GM19395 (cell line): ENCODE measurements at regions not wholly inside any gene's neighbourhood (a gene's known extent, or its start where the extent isn't known, plus 50 kb on each side); places are given as distances from the start of the nearest gene placed in this dataset.

Experiments
- ATAC-seq: cut with Tn5 transposase; IDR thresholded peaks from one replicate; pipeline ENCODE4 v1.9.1; 2021; ENCODE audit warnings: mild to moderate bottlenecking, moderate library complexity; ENCODE audit not compliant: unreplicated experiment

DNA sequence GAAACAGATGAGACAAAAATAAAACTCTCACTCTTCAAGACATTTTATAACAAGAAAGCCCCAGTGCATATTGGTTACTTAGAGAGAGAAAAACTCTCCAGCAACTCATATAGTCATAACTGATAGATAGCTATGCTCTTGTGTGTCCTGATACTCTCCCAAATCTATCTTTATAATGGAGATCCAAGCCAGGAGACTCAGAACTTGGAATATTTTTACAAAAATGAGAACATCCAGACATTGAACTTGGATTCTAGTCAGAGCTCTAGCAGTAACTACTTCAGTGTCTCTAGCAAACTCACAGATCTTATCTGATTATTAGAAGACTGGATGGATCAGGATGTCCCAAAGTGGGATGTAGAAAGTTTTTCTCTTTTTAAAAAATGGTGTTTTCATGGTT lies 412.7 kb upstream of the BRINP1 start:
- no peak for ATAC-seq

DNA sequence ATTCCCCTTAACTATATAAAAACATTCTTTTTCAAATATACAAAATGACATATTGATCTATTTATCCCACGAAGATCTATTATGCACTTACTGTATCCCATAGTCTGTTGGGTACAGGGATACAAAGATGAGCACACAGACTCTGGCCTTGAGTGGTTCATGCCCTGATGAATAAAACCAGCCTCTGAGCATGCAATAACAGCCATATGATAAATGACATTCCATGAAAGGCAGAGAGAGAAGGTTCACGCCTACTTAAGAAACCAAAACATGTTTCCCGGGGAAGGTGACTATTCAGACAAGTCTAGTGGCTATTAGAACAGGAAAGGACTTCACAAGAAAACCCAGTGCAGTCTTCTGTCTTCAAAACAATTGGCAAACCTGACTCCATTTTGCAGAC lies 406.2 kb upstream of the BRINP1 start:
- ATAC-seq: no peak

DNA sequence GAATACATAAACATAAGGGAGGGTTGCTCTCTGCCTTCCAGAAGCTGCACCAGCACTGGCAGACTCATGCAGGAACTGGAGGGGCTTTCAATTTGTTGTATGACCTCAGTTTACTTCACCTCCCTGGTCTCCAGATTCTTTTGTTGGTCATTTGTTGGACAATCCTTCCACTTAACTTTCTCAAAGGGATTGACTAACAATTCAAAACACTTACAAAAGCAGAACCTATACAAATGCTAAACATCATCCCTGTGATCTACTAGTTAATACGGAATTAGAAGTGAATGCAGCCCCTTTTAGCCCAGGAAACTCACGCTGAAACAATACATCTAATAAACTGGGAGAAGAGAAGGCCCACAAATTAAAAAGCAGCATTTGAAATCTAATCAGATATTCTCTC lies 404.6 kb upstream of the BRINP1 start:
- no peak for ATAC-seq

GRCh38 chr9:119771341-119771740 lies 402.1 kb upstream of the BRINP1 start:
- no peak for ATAC-seq

GRCh38 chr9:119768266-119768665 lies 399.0 kb upstream of the BRINP1 start:
- ATAC-seq: no peak

DNA sequence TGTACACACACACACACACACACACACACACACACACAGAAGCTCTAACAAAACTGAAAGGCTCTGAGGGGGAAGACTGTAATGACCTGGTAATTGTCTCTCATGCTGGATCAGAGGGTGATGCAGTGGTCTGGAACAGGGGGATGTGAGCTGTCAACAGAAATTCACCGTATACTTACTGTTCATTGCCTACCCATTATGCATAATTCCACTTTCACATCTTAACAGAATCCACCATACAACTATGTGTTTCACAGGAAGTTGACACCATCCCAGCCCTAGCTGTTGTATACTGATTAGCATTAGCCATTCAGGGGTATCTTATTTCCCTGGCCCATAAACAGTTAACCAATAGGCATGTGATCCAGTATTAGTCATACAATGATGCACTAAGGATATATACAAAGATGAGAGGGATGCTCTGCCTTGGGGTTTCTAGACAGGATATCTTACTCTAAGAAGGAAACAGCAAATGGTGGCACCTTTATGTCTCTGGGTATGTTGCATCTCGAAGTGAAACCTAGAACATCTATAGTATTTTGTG lies 396.5 kb upstream of the BRINP1 start:
- no peak for ATAC-seq

- no peak for ATAC-seq
Measured at GRCh38 chr9:119763260-119763659, 394.0 kb upstream of the BRINP1 start.

DNA sequence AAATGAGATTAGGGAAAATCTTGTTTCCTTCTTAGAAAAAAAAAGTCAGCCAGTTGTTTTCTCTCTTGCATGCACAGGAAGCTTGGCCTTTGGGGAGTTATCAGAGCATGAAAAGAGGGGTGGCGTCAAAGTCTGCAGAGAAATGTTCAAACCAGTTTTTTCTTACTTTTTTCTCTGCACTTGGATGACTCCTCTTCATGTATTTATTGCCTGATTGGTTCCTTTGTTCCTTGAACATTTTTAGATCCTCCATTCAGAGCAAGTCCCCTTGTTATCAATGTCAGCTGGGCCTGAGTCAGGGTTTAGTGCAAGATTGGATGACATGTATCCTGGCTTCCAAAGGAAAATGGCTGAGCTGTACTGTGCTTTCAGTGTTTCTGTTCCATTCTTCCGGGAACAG lies 392.6 kb upstream of the BRINP1 start:
- no peak for ATAC-seq

DNA sequence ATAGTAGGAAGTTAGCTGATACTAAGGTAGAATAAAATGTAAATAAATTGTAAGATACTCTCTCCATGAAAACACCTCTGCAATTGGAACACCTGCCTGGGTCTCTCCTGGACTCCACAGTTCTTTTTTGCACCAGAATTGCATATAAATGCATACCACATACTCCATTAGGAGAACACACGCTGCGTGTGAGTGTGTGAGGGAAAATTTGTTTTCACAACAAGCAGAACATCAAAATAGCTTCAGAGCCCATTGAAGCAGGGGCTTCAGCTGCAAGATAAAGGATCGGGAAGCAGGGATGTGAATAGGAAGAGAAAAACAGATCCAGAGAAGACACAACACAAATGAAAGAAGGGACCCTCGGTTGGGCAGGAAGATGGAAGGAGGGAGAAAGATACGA lies 389.8 kb upstream of the BRINP1 start:
- no peak for ATAC-seq

DNA sequence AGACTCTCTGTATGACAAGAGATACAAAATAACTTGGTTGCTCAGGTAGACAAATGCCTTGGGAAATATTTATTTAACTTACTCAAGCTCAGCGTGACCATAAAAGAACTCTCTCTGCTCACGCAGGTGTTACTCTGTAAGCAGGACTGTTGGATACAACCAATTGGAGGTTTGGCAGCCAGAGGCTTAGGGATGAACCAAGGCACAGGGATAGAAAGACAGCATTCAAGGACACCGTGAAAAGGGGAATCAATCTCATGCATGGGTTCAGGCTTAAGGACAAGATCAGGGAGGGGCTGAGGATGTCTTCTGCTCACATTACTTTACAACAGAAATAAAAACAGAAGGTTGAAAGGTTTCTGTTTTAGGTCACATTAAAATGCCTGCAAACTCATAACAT lies 389.0 kb upstream of the BRINP1 start:
- no peak for ATAC-seq

- ATAC-seq: no peak
Measured at GRCh38 chr9:119739476-119739875, 370.2 kb upstream of the BRINP1 start.

- ATAC-seq: peak; percentile 100
Measured at GRCh38 chr9:119736491-119737454, 367.5 kb upstream of the BRINP1 start.

- ATAC-seq: no peak
Measured at GRCh38 chr9:119727988-119728387, 358.8 kb upstream of the BRINP1 start.

DNA sequence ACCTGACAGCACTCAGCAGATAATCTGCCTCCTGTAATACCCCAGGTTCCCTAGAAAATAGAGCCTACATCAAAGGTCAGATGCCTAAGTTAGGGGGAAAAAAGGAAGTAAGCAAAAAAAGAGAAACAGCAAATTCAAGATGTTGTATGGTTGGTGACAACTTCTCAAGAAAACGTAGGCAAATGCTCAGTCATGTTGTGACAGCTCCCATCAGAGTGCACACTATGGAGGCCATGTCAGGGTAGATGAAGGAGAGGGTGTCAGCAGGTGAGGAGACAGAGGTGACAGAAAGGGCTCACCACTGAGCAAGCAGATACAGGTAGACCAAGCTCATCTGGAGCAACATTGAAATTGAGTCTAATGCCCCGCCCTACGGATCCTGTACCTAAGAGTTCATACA lies 356.8 kb upstream of the BRINP1 start:
- ATAC-seq: no peak

- no peak for ATAC-seq
Measured at GRCh38 chr9:119722384-119722783, 353.1 kb upstream of the BRINP1 start.

- ATAC-seq: no peak
Measured at GRCh38 chr9:119712325-119712724, 343.1 kb upstream of the BRINP1 start.

DNA sequence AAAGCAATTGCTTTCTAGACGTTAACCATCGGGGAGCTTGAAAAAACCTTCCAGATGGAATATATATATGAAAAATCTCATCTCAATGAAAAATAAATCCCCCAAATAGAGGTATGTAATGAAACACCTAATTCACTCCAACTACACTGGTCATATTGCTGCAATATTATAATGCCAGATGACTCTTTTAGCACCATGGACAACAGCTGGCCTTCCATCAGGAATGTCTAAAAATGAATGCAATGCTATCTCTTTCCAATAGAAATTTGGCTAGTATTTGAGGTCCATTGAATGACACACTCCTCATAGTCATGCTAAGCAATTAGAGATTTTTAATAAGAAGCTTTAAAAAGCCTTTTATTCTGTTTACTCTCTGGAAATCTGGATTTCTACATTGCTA lies 340.2 kb upstream of the BRINP1 start:
- no peak for ATAC-seq

DNA sequence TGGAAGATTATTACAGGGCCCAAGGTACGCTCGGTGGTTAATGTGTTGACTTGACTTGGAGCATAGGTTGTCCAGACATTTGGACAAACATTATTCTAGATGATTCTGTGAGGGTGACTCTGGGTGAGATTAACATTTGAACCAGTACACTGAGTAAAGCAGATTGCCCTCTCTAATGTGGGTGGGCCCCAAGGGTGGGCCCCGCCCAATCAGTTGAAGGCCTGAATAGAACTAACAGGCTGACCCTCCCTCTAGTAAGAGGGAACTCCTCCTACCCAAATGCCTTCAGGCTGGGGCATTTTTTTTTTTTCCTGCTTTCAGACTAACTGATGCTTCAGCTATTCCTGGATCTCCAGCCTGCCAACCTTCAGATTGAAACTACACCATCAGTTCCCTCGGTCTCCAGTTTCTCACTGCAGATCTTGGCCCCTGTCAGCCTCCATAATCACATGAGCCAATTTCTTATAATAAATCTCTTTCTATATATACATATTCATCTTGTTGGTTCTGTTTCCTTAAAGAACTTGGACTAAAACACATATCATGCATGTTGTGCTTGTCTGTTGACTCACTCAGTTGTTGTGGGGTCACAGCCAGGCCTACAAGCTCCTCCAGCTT lies 338.1 kb upstream of the BRINP1 start:
- ATAC-seq: no peak

- ATAC-seq: no peak
Measured at GRCh38 chr9:119701651-119702050, 332.4 kb upstream of the BRINP1 start.

DNA sequence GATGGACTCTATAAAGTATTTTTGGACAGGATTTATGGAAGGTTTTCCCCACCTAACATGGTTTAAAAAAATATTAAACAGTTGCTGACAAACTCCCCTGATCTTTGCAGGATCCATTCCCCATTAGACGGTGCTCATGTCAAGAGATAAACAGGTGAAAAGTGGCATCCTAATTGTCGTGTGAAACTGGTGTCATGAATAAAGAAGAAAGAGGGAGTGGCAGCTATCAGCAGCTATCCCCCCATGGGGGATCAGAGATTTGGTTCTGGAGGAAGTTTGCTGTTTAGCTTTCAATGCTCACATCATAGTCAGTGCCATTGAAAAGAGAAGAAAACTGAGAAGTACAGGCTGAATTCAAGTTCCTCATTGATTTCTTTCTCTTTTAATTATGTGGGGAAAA lies 329.3 kb upstream of the BRINP1 start:
- no peak for ATAC-seq

DNA sequence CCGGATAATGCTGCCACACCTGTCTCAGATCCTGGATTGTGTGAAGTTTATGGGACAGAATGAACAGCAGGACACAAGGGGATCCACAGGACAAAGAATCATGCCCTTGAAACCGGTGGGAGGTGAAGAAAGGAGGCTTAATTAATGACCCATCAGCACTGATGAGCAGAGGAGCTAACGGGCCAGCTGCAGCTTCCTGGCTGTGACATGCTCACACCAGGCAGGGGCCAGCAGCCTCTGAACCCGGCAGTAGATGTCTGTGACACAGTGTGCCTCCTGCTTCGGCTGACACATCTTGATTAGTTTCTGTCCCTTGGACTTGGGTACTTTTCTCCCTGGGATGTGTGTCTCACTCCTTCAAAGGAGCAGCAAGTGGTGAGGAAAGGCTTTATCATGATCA lies 328.8 kb upstream of the BRINP1 start:
- no peak for ATAC-seq

DNA sequence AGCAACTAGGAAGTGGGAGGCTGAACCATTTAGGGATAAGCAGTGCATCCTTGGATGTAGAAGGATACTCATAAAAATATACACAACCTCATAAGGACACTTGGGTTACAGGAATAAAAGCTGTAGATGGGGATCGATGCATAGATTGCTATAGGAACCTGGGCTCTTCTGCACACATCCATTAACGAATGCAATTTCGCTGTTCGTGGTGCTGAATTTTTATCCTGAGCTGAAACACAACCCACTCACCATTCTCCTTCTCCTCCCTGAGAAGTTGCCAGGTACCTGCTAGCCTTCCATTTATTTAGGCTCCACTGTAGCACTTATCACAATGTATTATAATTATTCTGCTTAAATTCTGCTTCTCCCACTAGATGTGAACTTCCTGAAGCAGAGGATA lies 320.6 kb upstream of the BRINP1 start:
- no peak for ATAC-seq
